Activated CD8-positive, alpha-beta memory T cell treated with anti-CD3 and anti-CD28 coated beads, Interleukin-2, amount 10 ng/mL, durations not matched to agents 7 days and 5 days (primary cell): ENCODE measurements at regions not wholly inside any gene's neighbourhood (a gene's known extent, or its start where the extent isn't known, plus 50 kb on each side); places are given as distances from the start of the nearest gene placed in this dataset.
"Not testable (repeated sequence)": the region's sequence is repeated elsewhere in the genome, so short reads cannot be mapped to it uniquely, and the experiment has no call there.

Experiments
- ATAC-seq: fragments of 150-1000 bp; cut with Tn5 transposase; one replicate; pipeline ENCODE4 v1.10.0; 2021; ENCODE audit warnings: moderate library complexity
- CTCF ChIA-PET: fragments of 350-600 bp; sonication (Branson Sonifier 250); formaldehyde crosslinking; loops from one replicate; lab custom pipeline; 2021; ENCODE audit warnings: antibody characterized with exemption; lab: Charles Lee
- DNase-seq: peaks from one replicate; pipeline ENCODE4 v3.0.0-alpha.2; 2020
- H3K27ac Mint-ChIP-seq: one replicate; pipeline ENCODE4 v1.8.0; 2021; ENCODE audit warnings: mild to moderate bottlenecking, mixed read lengths
- H3K27me3 Mint-ChIP-seq: one replicate; pipeline ENCODE4 v1.8.0; 2021; ENCODE audit warnings: mixed read lengths
- H3K36me3 Mint-ChIP-seq: one replicate; pipeline ENCODE4 v1.8.0; 2021; ENCODE audit warnings: mild to moderate bottlenecking, mixed read lengths
- H3K4me1 Mint-ChIP-seq: one replicate; pipeline ENCODE4 v1.8.0; 2021; ENCODE audit warnings: mixed read lengths
- H3K4me3 Mint-ChIP-seq: one replicate; pipeline ENCODE4 v1.8.0; 2021; ENCODE audit warnings: mild to moderate bottlenecking, moderate library complexity, mixed read lengths
- H3K9me3 Mint-ChIP-seq: one replicate; pipeline ENCODE4 v1.8.0; 2022; ENCODE audit warnings: low read depth, mixed read lengths

GRCh38 chr12:114616081-114616480, 67.9 kb downstream of the TBX3 start:
- Mint-ChIP-seq H3K27me3 (no peaks in the 10 kb centered on the region), H3K4me1 (no peaks in the 10 kb centered on the region), H3K4me3 (no peak overlapping the region), H3K36me3 (no peaks in the 10 kb centered on the region), H3K9me3 (peaks cover 12% of the 10 kb centered on the region), H3K27ac (no peak overlapping the region)
- ATAC-seq (no peak), DNase-seq (no peak)
- CTCF ChIA-PET = no interaction called here

GRCh38 chr12:114614040-114614439, 69.9 kb downstream of the TBX3 start:
- Mint-ChIP-seq H3K27ac (no peak overlapping the region), H3K4me1 (no peaks in the 10 kb centered on the region), H3K36me3 (no peaks in the 10 kb centered on the region), H3K27me3 (no peaks in the 10 kb centered on the region), H3K4me3 (no peak overlapping the region), H3K9me3 (peaks cover 12% of the 10 kb centered on the region)
- DNase-seq (no peak), ATAC-seq (no peak)
- CTCF ChIA-PET = no interaction called here

- CTCF ChIA-PET = no interaction called here
- DNase-seq = no peak
- no peak for ATAC-seq
Measured at GRCh38 chr12:114612062-114612461, 71.9 kb downstream of the TBX3 start.

GRCh38 chr12:114611145-114612018, 72.6 kb downstream of the TBX3 start:
- Mint-ChIP-seq H3K4me1 (no peaks in the 10 kb centered on the region), H3K9me3 (peaks cover 5% of the 10 kb centered on the region), H3K27ac (no peak overlapping the region), H3K36me3 (no peaks in the 10 kb centered on the region), H3K4me3 (no peak overlapping the region), H3K27me3 (no peaks in the 10 kb centered on the region)
- no peak for DNase-seq
- CTCF ChIA-PET = no interaction called here
- no peak for ATAC-seq

More at GRCh38 chr12:114612062-114612461, 71.9 kb downstream of the TBX3 start:
- H3K9me3 Mint-ChIP-seq = peaks cover 7% of the 10 kb centered on the region
- H3K4me3 Mint-ChIP-seq = no peak overlapping the region
- H3K36me3 Mint-ChIP-seq = no peaks in the 10 kb centered on the region
- H3K4me1 Mint-ChIP-seq = no peaks in the 10 kb centered on the region
- no peak overlapping the region for H3K27ac Mint-ChIP-seq
- no peaks in the 10 kb centered on the region for H3K27me3 Mint-ChIP-seq

- Mint-ChIP-seq H3K27me3 (no peaks in the 10 kb centered on the region), H3K9me3 (peaks cover 4% of the 10 kb centered on the region), H3K4me1 (no peaks in the 10 kb centered on the region), H3K27ac (no peak overlapping the region), H3K36me3 (no peaks in the 10 kb centered on the region), H3K4me3 (no peak overlapping the region)
- CTCF ChIA-PET = no interaction called here
- no peak for ATAC-seq
- no peak for DNase-seq
Measured at GRCh38 chr12:114608509-114608908, 75.5 kb downstream of the TBX3 start.

- DNase-seq (no peak), ATAC-seq (no peak)
- CTCF ChIA-PET = no interaction called here
- Mint-ChIP-seq H3K9me3 (peaks cover 4% of the 10 kb centered on the region), H3K27me3 (no peaks in the 10 kb centered on the region), H3K27ac (no peak overlapping the region), H3K36me3 (no peaks in the 10 kb centered on the region), H3K4me3 (no peak overlapping the region), H3K4me1 (no peaks in the 10 kb centered on the region)
Measured at GRCh38 chr12:114605918-114606317, 78.1 kb downstream of the TBX3 start.

GRCh38 chr12:114604606-114605005, 79.4 kb downstream of the TBX3 start:
- DNase-seq (no peak), ATAC-seq (no peak)
- Mint-ChIP-seq H3K36me3 (no peaks in the 10 kb centered on the region), H3K27ac (no peak overlapping the region), H3K27me3 (no peaks in the 10 kb centered on the region), H3K4me1 (no peaks in the 10 kb centered on the region), H3K9me3 (peaks cover 4% of the 10 kb centered on the region), H3K4me3 (no peak overlapping the region)
- CTCF ChIA-PET = no interaction called here

- H3K4me1 Mint-ChIP-seq = not testable (repeated sequence)
Measured at GRCh38 chr12:114600584-114600983, 83.4 kb downstream of the TBX3 start.

GRCh38 chr12:114598111-114598510, 85.9 kb downstream of the TBX3 start:
- DNase-seq (no peak), ATAC-seq (no peak)
- Mint-ChIP-seq H3K9me3 (no peaks in the 10 kb centered on the region), H3K27ac (no peak overlapping the region), H3K27me3 (no peaks in the 10 kb centered on the region), H3K4me3 (no peak overlapping the region), H3K36me3 (no peaks in the 10 kb centered on the region), H3K4me1 (no peaks in the 10 kb centered on the region)
- CTCF ChIA-PET = no interaction called here

More at GRCh38 chr12:114600584-114600983, 83.4 kb downstream of the TBX3 start:
- H3K27me3 Mint-ChIP-seq, H3K27ac Mint-ChIP-seq, H3K36me3 Mint-ChIP-seq, ATAC-seq, CTCF ChIA-PET, H3K4me3 Mint-ChIP-seq, H3K9me3 Mint-ChIP-seq, DNase-seq: not testable (repeated sequence)

GRCh38 chr12:114592946-114593345, 91.0 kb downstream of the TBX3 start:
- no peak for ATAC-seq
- Mint-ChIP-seq H3K27me3 (no peaks in the 10 kb centered on the region), H3K4me1 (no peaks in the 10 kb centered on the region), H3K9me3 (no peaks in the 10 kb centered on the region), H3K36me3 (no peaks in the 10 kb centered on the region), H3K27ac (no peak overlapping the region), H3K4me3 (no peak overlapping the region)
- DNase-seq = no peak
- CTCF ChIA-PET = no interaction called here

GRCh38 chr12:114588061-114588460, 95.9 kb downstream of the TBX3 start:
- Mint-ChIP-seq H3K9me3 (no peaks in the 10 kb centered on the region), H3K27ac (no peak overlapping the region), H3K4me3 (no peak overlapping the region), H3K36me3 (no peaks in the 10 kb centered on the region), H3K4me1 (no peaks in the 10 kb centered on the region), H3K27me3 (no peaks in the 10 kb centered on the region)
- no peak for ATAC-seq
- DNase-seq = no peak
- CTCF ChIA-PET = no interaction called here

GRCh38 chr12:114580306-114580705, 103.7 kb downstream of the TBX3 start:
- H3K4me1 Mint-ChIP-seq = no peaks in the 10 kb centered on the region
- no peaks in the 10 kb centered on the region for H3K36me3 Mint-ChIP-seq
- no peaks in the 10 kb centered on the region for H3K27me3 Mint-ChIP-seq
- ATAC-seq (no peak), DNase-seq (no peak)
- no peak overlapping the region for H3K27ac Mint-ChIP-seq
- H3K9me3 Mint-ChIP-seq = no peaks in the 10 kb centered on the region
- CTCF ChIA-PET = no interaction called here
- no peak overlapping the region for H3K4me3 Mint-ChIP-seq

- no peaks in the 10 kb centered on the region for H3K27me3 Mint-ChIP-seq
- H3K36me3 Mint-ChIP-seq = no peaks in the 10 kb centered on the region
- H3K4me1 Mint-ChIP-seq = no peaks in the 10 kb centered on the region
- CTCF ChIA-PET = no interaction called here
- no peaks in the 10 kb centered on the region for H3K9me3 Mint-ChIP-seq
- DNase-seq (no peak), ATAC-seq (no peak)
- no peak overlapping the region for H3K27ac Mint-ChIP-seq
- no peak overlapping the region for H3K4me3 Mint-ChIP-seq
Measured at GRCh38 chr12:114579389-114579788, 104.6 kb downstream of the TBX3 start.

- H3K4me3 Mint-ChIP-seq = no peak overlapping the region
- no peaks in the 10 kb centered on the region for H3K9me3 Mint-ChIP-seq
- ATAC-seq (no peak), DNase-seq (no peak)
- CTCF ChIA-PET = no interaction called here
- no peaks in the 10 kb centered on the region for H3K4me1 Mint-ChIP-seq
- no peaks in the 10 kb centered on the region for H3K27me3 Mint-ChIP-seq
- no peak overlapping the region for H3K27ac Mint-ChIP-seq
- H3K36me3 Mint-ChIP-seq = no peaks in the 10 kb centered on the region
Measured at GRCh38 chr12:114562654-114563053, 121.3 kb downstream of the TBX3 start.
